ENCODE measurements at regions not wholly inside any gene's neighbourhood (a gene's known extent, or its start where the extent isn't known, plus 50 kb on each side); places are given as distances from the start of the nearest gene placed in this dataset.

- ATAC-seq, result no peak
- Mint-ChIP-seq H3K27ac (no peak overlapping the region), H3K4me3 (no peak overlapping the region), H3K27me3 (no peaks in the 10 kb centered on the region), H3K4me1 (no peaks in the 10 kb centered on the region), H3K9me3 (no peaks in the 10 kb centered on the region)
- no peak for DNase-seq
Measured at GRCh38 chr17:79443026-79443425, 167.8 kb downstream of the RBFOX3 start.

GRCh38 chr17:79441356-79442160 is 169.3 kb downstream of the RBFOX3 start:
- no peaks in the 10 kb centered on the region for H3K9me3 Mint-ChIP-seq
- DNase-seq (no peak), ATAC-seq (no peak)
- no peak overlapping the region for H3K27ac Mint-ChIP-seq
- H3K4me1 Mint-ChIP-seq, result no peaks in the 10 kb centered on the region
- no peak overlapping the region for H3K4me3 Mint-ChIP-seq
- H3K27me3 Mint-ChIP-seq, result no peaks in the 10 kb centered on the region

- H3K4me3 Mint-ChIP-seq, result no peak overlapping the region
- H3K27me3 Mint-ChIP-seq, result no peaks in the 10 kb centered on the region
- no peaks in the 10 kb centered on the region for H3K4me1 Mint-ChIP-seq
- ATAC-seq (no peak), DNase-seq (no peak)
- H3K27ac Mint-ChIP-seq, result no peak overlapping the region
- no peaks in the 10 kb centered on the region for H3K9me3 Mint-ChIP-seq
Measured at GRCh38 chr17:79440251-79440650, 170.6 kb downstream of the RBFOX3 start.

DNA sequence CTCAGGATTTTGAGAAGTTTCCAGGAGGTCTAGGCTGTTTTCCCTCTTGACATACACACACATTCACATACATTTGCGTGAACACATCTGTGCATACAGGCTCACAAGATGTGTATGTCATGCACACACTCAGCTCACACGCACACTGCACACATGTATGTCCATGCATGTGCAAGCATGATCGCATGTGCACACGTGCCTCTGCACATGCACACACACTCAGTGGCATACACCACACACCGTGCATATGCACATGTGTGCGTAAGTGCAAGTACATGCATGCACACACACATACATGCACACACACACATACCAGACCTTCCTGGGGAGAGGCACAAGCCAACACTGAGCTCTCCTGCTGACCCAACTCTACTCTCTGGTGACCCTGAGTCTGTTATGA is 171.4 kb downstream of the RBFOX3 start:
- Mint-ChIP-seq H3K4me1 (no peaks in the 10 kb centered on the region), H3K9me3 (no peaks in the 10 kb centered on the region), H3K4me3 (no peak overlapping the region), H3K27ac (no peak overlapping the region), H3K27me3 (no peaks in the 10 kb centered on the region)
- ATAC-seq (no peak), DNase-seq (no peak)

GRCh38 chr17:79438546-79439334 is 172.1 kb downstream of the RBFOX3 start:
- no peaks in the 10 kb centered on the region for H3K9me3 Mint-ChIP-seq
- ATAC-seq, result no peak
- DNase-seq, result no peak
- H3K4me1 Mint-ChIP-seq, result no peaks in the 10 kb centered on the region
- no peak overlapping the region for H3K4me3 Mint-ChIP-seq
- no peaks in the 10 kb centered on the region for H3K27me3 Mint-ChIP-seq
- no peak overlapping the region for H3K27ac Mint-ChIP-seq

DNA sequence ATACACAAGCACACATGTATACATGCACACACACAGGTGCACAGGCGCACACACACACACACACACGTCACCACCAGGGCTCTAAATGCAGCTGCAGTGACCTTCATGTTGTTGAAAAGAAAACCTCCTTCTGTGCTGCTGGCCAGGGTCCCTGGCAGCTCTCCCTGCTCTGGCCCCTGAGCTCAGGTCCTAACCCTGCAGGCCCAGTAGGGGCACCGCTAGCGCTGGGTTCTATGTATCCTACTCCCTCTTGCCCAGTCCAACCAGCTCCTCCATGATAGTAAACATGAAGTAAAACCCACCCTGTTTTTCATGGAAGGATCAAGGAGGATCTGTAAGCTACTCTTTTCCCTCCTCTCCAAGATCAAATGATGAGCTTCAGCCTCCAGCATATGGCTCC is 172.8 kb downstream of the RBFOX3 start:
- ATAC-seq (no peak), DNase-seq (no peak)
- Mint-ChIP-seq H3K27ac (no peak overlapping the region), H3K4me1 (no peaks in the 10 kb centered on the region), H3K9me3 (no peaks in the 10 kb centered on the region), H3K27me3 (no peaks in the 10 kb centered on the region), H3K4me3 (no peak overlapping the region)

- H3K9me3 Mint-ChIP-seq, result no peaks in the 10 kb centered on the region
- H3K4me1 Mint-ChIP-seq, result no peaks in the 10 kb centered on the region
- no peak overlapping the region for H3K27ac Mint-ChIP-seq
- DNase-seq (no peak), ATAC-seq (no peak)
- no peaks in the 10 kb centered on the region for H3K27me3 Mint-ChIP-seq
- no peak overlapping the region for H3K4me3 Mint-ChIP-seq
Measured at GRCh38 chr17:79437081-79437480, 173.8 kb downstream of the RBFOX3 start.

DNA sequence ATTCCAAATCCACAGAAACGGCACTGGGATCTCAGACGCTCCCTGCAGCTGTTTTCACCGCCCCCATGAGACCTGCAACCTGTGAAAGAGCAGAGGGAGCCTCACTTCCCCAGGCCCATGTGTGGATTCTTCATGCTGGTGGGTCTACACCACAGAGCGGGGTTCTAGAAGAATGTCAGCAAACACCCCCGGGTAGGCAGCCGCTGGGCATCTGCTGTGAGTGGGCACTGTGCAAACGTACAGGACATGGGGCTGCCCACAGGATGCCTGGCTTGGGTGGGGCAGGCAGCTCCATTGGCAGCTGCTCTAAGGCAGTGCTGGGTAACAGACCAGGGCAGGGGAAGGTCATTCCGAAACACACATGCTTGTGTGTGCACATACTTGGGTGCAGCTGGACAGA is 174.9 kb downstream of the RBFOX3 start:
- Mint-ChIP-seq H3K27me3 (no peaks in the 10 kb centered on the region), H3K9me3 (no peaks in the 10 kb centered on the region), H3K4me3 (no peak overlapping the region), H3K4me1 (no peaks in the 10 kb centered on the region), H3K27ac (no peak overlapping the region)
- ATAC-seq, result no peak
- DNase-seq, result no peak

DNA sequence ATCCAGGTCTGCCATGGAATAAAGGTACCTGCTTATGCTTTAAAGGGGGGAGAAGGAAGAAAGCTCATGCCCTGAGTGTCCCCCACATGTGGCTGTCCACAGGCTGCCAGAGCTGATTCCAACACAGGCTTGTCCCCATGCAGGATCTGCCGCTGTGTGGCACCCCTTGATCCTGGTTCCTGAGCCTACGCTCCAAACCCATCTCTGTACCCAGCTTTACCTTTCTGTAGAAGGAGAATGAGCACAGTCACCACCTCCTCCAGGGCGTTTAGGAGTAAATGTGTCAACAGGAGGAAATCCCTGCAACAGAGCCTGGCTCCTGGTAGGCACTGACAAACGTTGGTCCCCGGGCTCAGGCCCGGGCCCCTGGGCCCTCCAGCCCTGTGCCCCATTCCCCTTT is 175.6 kb downstream of the RBFOX3 start:
- no peak overlapping the region for H3K4me3 Mint-ChIP-seq
- ATAC-seq, result no peak
- DNase-seq, result no peak
- no peak overlapping the region for H3K27ac Mint-ChIP-seq
- no peaks in the 10 kb centered on the region for H3K27me3 Mint-ChIP-seq
- H3K4me1 Mint-ChIP-seq, result no peaks in the 10 kb centered on the region
- no peaks in the 10 kb centered on the region for H3K9me3 Mint-ChIP-seq

- no peaks in the 10 kb centered on the region for H3K4me1 Mint-ChIP-seq
- ATAC-seq, result no peak
Measured at GRCh38 chr17:79434215-79434614, 176.6 kb downstream of the RBFOX3 start.

DNA sequence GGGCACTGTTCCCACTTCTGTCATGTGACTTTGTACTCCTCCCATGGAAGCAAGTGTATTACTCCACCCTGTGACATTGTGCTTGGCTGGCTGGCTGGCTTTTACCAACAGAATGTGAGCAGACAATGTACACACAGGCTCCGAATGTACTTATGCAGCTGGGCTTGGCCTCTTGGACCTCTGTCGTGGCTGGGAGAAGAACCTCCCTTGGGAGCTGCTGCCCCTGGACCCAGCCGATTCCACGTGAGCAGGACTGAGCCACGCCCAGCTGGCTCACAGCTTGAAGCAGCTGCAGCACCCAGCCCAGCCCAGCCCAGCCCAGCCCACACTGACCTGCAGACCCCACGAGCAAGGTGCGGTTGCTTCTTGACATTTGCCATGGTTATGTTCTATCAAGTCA is 177.5 kb downstream of the RBFOX3 start:
- H3K4me1 Mint-ChIP-seq, result no peaks in the 10 kb centered on the region
- H3K27me3 Mint-ChIP-seq, result peaks cover 10% of the 10 kb centered on the region
- H3K9me3 Mint-ChIP-seq, result no peaks in the 10 kb centered on the region
- ATAC-seq, result no peak
- no peak for DNase-seq
- H3K27ac Mint-ChIP-seq, result peak overlapping the region in 1 of 2 donors; percentile 71
- H3K4me3 Mint-ChIP-seq, result no peak overlapping the region

More at GRCh38 chr17:79434215-79434614, 176.6 kb downstream of the RBFOX3 start:
- no peak overlapping the region for H3K27ac Mint-ChIP-seq
- no peaks in the 10 kb centered on the region for H3K9me3 Mint-ChIP-seq
- DNase-seq, result no peak
- no peak overlapping the region for H3K4me3 Mint-ChIP-seq
- peaks cover 3% of the 10 kb centered on the region for H3K27me3 Mint-ChIP-seq

DNA sequence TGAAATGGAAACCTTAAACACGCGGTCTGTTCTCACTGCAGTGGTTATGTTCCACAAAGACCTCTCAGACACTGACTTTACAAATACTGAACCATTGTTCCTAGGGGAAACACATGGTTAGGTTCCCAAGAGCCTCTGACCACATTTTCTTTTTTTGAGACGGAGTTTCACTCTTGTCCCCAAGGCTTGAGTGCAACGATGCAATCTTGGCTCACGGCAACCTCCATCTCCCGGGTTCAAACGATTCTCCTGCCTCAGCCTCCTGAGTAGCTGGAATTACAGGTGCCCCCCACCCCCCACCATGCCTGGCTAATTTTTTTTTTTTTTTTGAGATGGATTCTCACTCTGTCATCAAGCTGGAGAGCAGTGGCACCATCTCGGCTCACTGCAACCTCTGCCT is 179.7 kb downstream of the RBFOX3 start:
- no peak overlapping the region for H3K27ac Mint-ChIP-seq
- H3K27me3 Mint-ChIP-seq, result peaks cover 10% of the 10 kb centered on the region
- no peak for ATAC-seq
- H3K4me1 Mint-ChIP-seq, result no peaks in the 10 kb centered on the region
- no peak for DNase-seq
- H3K4me3 Mint-ChIP-seq, result no peak overlapping the region
- H3K9me3 Mint-ChIP-seq, result no peaks in the 10 kb centered on the region

GRCh38 chr17:79429864-79430494 is 180.9 kb downstream of the RBFOX3 start:
- no peak for DNase-seq
- Mint-ChIP-seq H3K4me1 (no peaks in the 10 kb centered on the region), H3K27me3 (peaks cover 22% of the 10 kb centered on the region), H3K4me3 (no peak overlapping the region), H3K27ac (no peak overlapping the region), H3K9me3 (no peaks in the 10 kb centered on the region)
- ATAC-seq, result no peak

GRCh38 chr17:79428988-79429387 is 181.9 kb downstream of the RBFOX3 start:
- H3K4me3 Mint-ChIP-seq, result no peak overlapping the region
- ATAC-seq, result no peak
- H3K4me1 Mint-ChIP-seq, result no peaks in the 10 kb centered on the region
- H3K27me3 Mint-ChIP-seq, result peaks cover 30% of the 10 kb centered on the region
- no peak for DNase-seq
- H3K27ac Mint-ChIP-seq, result no peak overlapping the region
- H3K9me3 Mint-ChIP-seq, result no peaks in the 10 kb centered on the region

DNA sequence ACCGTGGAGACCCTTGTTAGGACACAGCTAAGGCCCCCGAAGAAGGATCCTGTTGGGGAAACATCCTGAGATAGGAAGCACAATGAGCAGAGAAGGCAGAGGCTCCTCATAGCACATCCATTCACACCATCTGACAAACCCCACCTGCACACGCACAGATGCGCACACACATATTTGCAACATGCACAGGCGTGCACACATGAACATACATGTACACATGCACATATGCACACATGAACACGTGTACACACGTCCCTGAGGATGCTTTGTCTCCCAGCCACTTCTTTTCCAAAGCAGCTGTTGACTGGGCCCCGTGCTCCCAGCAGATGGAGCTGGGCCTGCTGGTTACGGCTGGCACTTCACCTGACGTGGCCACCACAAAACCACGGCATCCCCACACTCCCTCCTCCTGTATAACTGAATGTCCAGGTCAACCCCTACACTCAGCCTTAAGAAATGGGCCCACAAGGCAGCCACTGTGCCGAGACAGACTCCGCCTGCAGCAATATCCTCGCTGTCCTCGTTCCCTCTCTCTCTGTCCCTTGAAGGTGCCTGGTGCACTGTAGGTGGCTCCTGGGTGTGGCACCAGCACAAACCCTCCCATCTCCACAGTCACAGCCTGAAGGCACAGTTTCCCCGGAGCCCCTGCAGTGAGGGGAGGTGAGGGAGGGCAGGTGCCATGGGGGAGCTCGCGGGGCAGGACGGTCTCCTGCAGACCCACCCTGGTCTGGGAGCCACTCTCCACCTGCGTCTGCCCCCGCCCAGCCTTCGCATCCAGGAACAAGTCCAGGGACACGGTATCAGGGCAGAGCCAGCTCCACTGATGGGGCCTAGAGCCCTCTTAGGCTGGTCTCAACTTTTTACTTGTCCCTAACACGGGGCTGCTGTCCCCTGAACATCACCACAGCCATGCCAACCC is 183.0 kb downstream of the RBFOX3 start:
- Mint-ChIP-seq H3K4me3 (no peak overlapping the region), H3K27me3 (peaks cover 30% of the 10 kb centered on the region), H3K4me1 (no peaks in the 10 kb centered on the region), H3K9me3 (no peaks in the 10 kb centered on the region), H3K27ac (peak overlapping the region in 1 of 2 donors; percentile 73)
- DNase-seq (no peak), ATAC-seq (no peak)

Data from stimulated activated naive CD8-positive, alpha-beta T cell treated with anti-CD3 and anti-CD28 coated beads, Interleukin-15, amount 100 ng/mL, for 72 hours (primary cell).